ENCODE measurements at regions not wholly inside any gene's neighbourhood (a gene's known extent, or its start where the extent isn't known, plus 50 kb on each side); places are given as distances from the start of the nearest gene placed in this dataset.
"Not testable (repeated sequence)": the region's sequence is repeated elsewhere in the genome, so short reads cannot be mapped to it uniquely, and the experiment has no call there.

- H4K91ac ChIP-seq (ENCODE audit: insufficient read depth, low read depth, low read length); H2AK5ac ChIP-seq (ENCODE audit: low read depth, low read length); H3K23ac ChIP-seq (ENCODE audit: low read depth, low read length); H3K36me3 ChIP-seq (ENCODE audit: control insufficient read depth, insufficient read depth, low read length); H3K27me3 ChIP-seq (ENCODE audit: control insufficient read depth, insufficient read depth, low read length); H2BK20ac ChIP-seq (ENCODE audit: low read depth, low read length); H3K4ac ChIP-seq (ENCODE audit: low read depth, low read length); H3K9me3 ChIP-seq (ENCODE audit: control insufficient read depth, insufficient read depth, low read length); H2BK5ac ChIP-seq (ENCODE audit: low read depth, low read length, poor library complexity, severe bottlenecking); H3K79me1 ChIP-seq (ENCODE audit: low read depth in 1 of 2, low read length in 2 of 2); ATAC-seq (ENCODE audit: low read depth); CTCF ChIA-PET; H4K5ac ChIP-seq (ENCODE audit: low read depth, low read length); H3K9ac ChIP-seq (ENCODE audit: low read depth, low read length); H2BK15ac ChIP-seq (ENCODE audit: low read depth, low read length); H3K4me3 ChIP-seq (ENCODE audit: insufficient read depth, low read depth, low read length); H3K14ac ChIP-seq (replicated peaks; ENCODE audit: low read depth, low read length); POLR2A ChIA-PET (ENCODE audit: unreplicated experiment); H2BK120ac ChIP-seq (ENCODE audit: low read depth, low read length); H3K18ac ChIP-seq (ENCODE audit: low read depth, low read length); H3K4me1 ChIP-seq (ENCODE audit: control insufficient read depth, insufficient read depth, low read length); H3K56ac ChIP-seq (ENCODE audit: extremely low read depth, insufficient read depth, low read length); H3K27ac ChIP-seq (ENCODE audit: insufficient read depth, low read length); DNase-seq; BruUV-seq (replicated peaks); H2AFZ ChIP-seq (replicated peaks; ENCODE audit: low read length, poor library complexity); H4K20me1 ChIP-seq (ENCODE audit: insufficient read depth, low read length); H3K9me1 ChIP-seq (ENCODE audit: insufficient read depth, low read length); H4K8ac ChIP-seq (ENCODE audit: low read depth in 2 of 2, low read length in 2 of 2); H2AK9ac ChIP-seq (replicated peaks; ENCODE audit: low read depth, low read length, poor library complexity); H3K4me2 ChIP-seq (ENCODE audit: low read depth, low read length); dilution Hi-C loops (cut with HindIII; ENCODE audit: low sequenced_read_pairs, unreplicated experiment); in situ Hi-C loops (cut with MboI; ENCODE audit: low sequenced_read_pairs): not testable (repeated sequence)
- intact Hi-C loops (cut with micrococcal nuclease): loop anchor here (10.0 kb wide), 1 partner anchor 64 kb away; no protein-coding TSS in a partner anchor
- WGBS, 2 experiments (ENCODE audit: extremely low coverage in 2 of 2, insufficient read length in 1 of 2): no CpG with 5 or more reads among the region's 8 CpGs
Observed at GRCh38 chr9:24970780-24971179, 425.1 kb upstream of the IZUMO3 start.

Measured in IMR-90 (cell line).